Gastrocnemius medialis (tissue), 4 donors: ENCODE measurements at regions not wholly inside any gene's neighbourhood (a gene's known extent, or its start where the extent isn't known, plus 50 kb on each side); places are given as distances from the start of the nearest gene placed in this dataset.

Experiments
- POLR2A ChIP-seq, 2 donors: fragments of 450-650 bp; IDR thresholded peaks; one replicate each; pipeline ENCODE4 v1.6.1; 2017; ENCODE audit warnings: antibody characterized with exemption in 2 of 2, mild to moderate bottlenecking in 2 of 2, moderate library complexity in 2 of 2
- TF ChIP-seq, protein P1 (sequence below), 5 experiments: fragments of 450-650 bp in 3 of 5; fragments of 200-600 bp in 2 of 5; sonication (generic) in 2 of 5; IDR thresholded peaks in 4 of 5; conservative IDR thresholded peaks in 1 of 5; 1 replicate in 4 of 5; 2 replicates in 1 of 5; pipeline ENCODE4 v1.5.1; 2016 to 2019; ENCODE audit warnings: antibody characterized with exemption in 5 of 5, mild to moderate bottlenecking in 3 of 5, moderate library complexity in 3 of 5

DNA sequence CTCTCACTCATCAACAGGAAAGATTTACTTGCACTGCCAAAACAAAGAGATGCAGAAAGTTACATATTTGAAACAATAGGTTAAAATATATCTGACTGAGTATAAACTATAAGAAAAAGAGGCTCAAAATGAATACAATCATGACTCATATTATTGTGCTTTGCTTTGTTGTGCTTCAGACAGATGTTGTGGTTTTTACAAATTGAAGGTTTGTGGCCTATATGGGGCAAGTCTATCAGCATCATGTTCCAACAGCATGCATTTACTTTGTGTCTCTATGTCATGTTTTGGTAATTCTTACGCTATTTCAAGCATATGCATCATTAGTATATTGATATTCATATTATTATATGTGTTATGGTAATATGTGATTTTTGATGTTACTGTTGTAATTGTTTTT lies 330.0 kb downstream of the PRR16 start:
- TF ChIP-seq, protein P1, sequence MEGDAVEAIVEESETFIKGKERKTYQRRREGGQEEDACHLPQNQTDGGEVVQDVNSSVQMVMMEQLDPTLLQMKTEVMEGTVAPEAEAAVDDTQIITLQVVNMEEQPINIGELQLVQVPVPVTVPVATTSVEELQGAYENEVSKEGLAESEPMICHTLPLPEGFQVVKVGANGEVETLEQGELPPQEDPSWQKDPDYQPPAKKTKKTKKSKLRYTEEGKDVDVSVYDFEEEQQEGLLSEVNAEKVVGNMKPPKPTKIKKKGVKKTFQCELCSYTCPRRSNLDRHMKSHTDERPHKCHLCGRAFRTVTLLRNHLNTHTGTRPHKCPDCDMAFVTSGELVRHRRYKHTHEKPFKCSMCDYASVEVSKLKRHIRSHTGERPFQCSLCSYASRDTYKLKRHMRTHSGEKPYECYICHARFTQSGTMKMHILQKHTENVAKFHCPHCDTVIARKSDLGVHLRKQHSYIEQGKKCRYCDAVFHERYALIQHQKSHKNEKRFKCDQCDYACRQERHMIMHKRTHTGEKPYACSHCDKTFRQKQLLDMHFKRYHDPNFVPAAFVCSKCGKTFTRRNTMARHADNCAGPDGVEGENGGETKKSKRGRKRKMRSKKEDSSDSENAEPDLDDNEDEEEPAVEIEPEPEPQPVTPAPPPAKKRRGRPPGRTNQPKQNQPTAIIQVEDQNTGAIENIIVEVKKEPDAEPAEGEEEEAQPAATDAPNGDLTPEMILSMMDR (IDR thresholded peaks at IDR 0.05 in 4 of 5, conservative IDR thresholded peaks at IDR 0.05 in 1 of 5), result no peak
- no peak for TF ChIP-seq POLR2A (IDR thresholded peaks at IDR 0.05)
